Adrenal gland (tissue), 9 donors: ENCODE measurements at regions not wholly inside any gene's neighbourhood (a gene's known extent, or its start where the extent isn't known, plus 50 kb on each side); places are given as distances from the start of the nearest gene placed in this dataset.

ENCODE experiments used
- DNase-seq, 7 donors: peaks; one replicate each; pipeline ENCODE4 v3.0.0-alpha.2; 2019 to 2020
- H3K27ac ChIP-seq, 5 donors: fragments of 200-600 bp; sonication (generic) in 4 of 5; 1 replicate in 3 of 5; 2 replicates in 2 of 5; pipeline versions ENCODE4 v1.5.1 to v1.8.0; 2016 to 2020; ENCODE audit warnings: mild to moderate bottlenecking in 1 of 5
- H3K27me3 ChIP-seq: fragments of 200-600 bp; 2 replicates; pipeline ENCODE4 v1.8.0; 2021
- H3K36me3 ChIP-seq, 2 donors: fragments of 200-600 bp; replicated peaks in 1 of 2; 1 replicate in 1 of 2; 2 replicates in 1 of 2; pipeline versions ENCODE4 v1.5.1 to v1.8.0; 2018 to 2022
- H3K4me1 ChIP-seq, 2 donors: fragments of 200-600 bp; replicated peaks in 1 of 2; 1 replicate in 1 of 2; 2 replicates in 1 of 2; pipeline versions ENCODE4 v1.5.1 to v1.8.0; 2018 to 2021
- H3K4me3 ChIP-seq, 4 donors: fragments of 200-600 bp; sonication (generic) in 3 of 4; one replicate each; pipeline ENCODE4 v1.5.1; 2016 to 2018
- H3K9me3 ChIP-seq, 3 donors: fragments of 200-600 bp; sonication (generic) in 1 of 3; replicated peaks in 1 of 3; 1 replicate in 2 of 3; 2 replicates in 1 of 3; pipeline versions ENCODE4 v1.5.1 to v1.8.0; 2016 to 2021
- CTCF ChIP-seq, 6 experiments: fragments of 450-650 bp in 4 of 6; fragments of 200-600 bp in 2 of 6; sonication (generic) in 1 of 6; IDR thresholded peaks; 1 replicate in 5 of 6; 2 replicates in 1 of 6; pipeline versions ENCODE4 v1.5.1 to v1.8.0; 2016 to 2021; ENCODE audit warnings: antibody characterized with exemption in 6 of 6, mild to moderate bottlenecking in 2 of 6, moderate library complexity in 1 of 6
- POLR2A ChIP-seq, 2 donors: fragments of 450-650 bp; IDR thresholded peaks; one replicate each; pipeline ENCODE4 v1.6.1; 2017; ENCODE audit warnings: antibody characterized with exemption in 2 of 2, mild to moderate bottlenecking in 2 of 2, moderate library complexity in 1 of 2
- WGBS, 4 donors: extraction: QIAGEN DNeasy Blood & Tissue Kit in 2 of 4; methylation state at CpG; one replicate each; pipeline versions ENCODE4 v1.1.5 to v1.1.7; 2013 to 2017; 5-methylcytosine and 5-hydroxymethylcytosine counted together
- intact Hi-C, 2 donors: fragments of 100-400 bp; cut with DNase I; formaldehyde crosslinking; loops; one replicate each; pipeline versions ENCODE4 v1.14.1 to v1.15.0; 2022 to 2023
- donor health status: healthy with polysubstance abuse.
- donor health status: Bipolar disorder and iron deficiency.
- donor health status: DM: yes; HTN: yes; CAD: no.
- donor health status: DM: no; HTN: no; CAD: no.
- donor health status: DM: no; HTN: no; CAD: no.

GRCh38 chr1:166673722-166674121 lies 165.6 kb upstream of the POGK start:
- WGBS, 4 donors = 57 to 77% (median 67%) methylated on average over 2 of the region's 2 CpGs
- Histone ChIP-seq H3K27me3 (no peaks in the 10 kb centered on the region), H3K9me3 (no peaks in the 10 kb centered on the region), H3K4me3 (no peak overlapping the region), H3K36me3 (no peaks in the 10 kb centered on the region), H3K27ac (no peak overlapping the region), H3K4me1 (no peaks in the 10 kb centered on the region)
- DNase-seq = no peak
- intact Hi-C loops = no loop called here
- TF ChIP-seq POLR2A (IDR thresholded peaks at IDR 0.05) (no peak), CTCF (IDR thresholded peaks at IDR 0.05) (no peak)

- DNase-seq = no peak
- Histone ChIP-seq H3K4me3 (no peak overlapping the region), H3K36me3 (no peaks in the 10 kb centered on the region), H3K4me1 (no peaks in the 10 kb centered on the region), H3K27ac (no peak overlapping the region), H3K9me3 (no peaks in the 10 kb centered on the region), H3K27me3 (no peaks in the 10 kb centered on the region)
- 63 to 74% (median 73%) methylated on average over 5 of the region's 5 CpGs for WGBS, 4 donors
- intact Hi-C loops = no loop called here
- TF ChIP-seq POLR2A (IDR thresholded peaks at IDR 0.05) (no peak), CTCF (IDR thresholded peaks at IDR 0.05) (no peak)
These were observed 164.1 kb upstream of the POGK start for GRCh38 chr1:166675213-166675612.

DNA sequence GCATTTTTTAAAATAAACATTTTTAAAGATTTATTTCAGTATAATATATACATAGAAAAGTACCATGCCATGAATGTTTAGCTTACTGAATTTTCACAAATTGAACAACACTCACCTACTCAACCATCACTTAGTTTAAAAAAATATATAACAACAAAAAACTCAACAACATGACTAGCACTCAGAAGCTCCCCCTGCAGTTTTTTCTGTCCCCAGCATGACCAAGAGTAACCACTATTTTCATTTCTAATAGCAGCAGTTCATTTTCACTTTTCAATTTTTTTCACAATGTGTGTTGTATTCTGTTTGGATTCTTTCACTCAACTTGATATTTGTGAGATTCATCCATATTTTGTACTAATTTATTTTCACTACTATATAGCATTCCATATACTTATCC lies 162.3 kb upstream of the POGK start:
- TF ChIP-seq POLR2A (IDR thresholded peaks at IDR 0.05) (no peak), CTCF (IDR thresholded peaks at IDR 0.05) (no peak)
- Histone ChIP-seq H3K36me3 (no peaks in the 10 kb centered on the region), H3K4me3 (no peak overlapping the region)

DNA sequence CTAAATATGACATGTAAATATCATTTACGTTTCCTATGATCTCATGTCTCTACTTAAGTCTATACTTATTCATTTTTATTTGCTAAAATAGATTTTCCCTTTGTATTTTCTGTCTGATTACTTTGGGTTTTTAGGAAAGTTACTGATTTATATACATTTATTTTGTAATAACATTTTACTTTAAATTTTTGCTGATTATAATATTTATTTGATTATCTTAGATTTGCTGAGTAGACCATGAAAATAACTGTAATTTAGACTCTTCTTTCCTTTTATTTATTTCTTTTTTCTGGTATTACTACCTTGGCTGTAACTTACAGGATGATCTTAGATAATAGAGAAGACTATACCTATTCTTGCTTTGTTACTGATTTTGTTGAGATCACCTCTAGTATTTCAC lies 159.9 kb upstream of the POGK start:
- Histone ChIP-seq H3K27ac (no peak overlapping the region), H3K27me3 (no peaks in the 10 kb centered on the region), H3K36me3 (no peaks in the 10 kb centered on the region), H3K9me3 (no peaks in the 10 kb centered on the region), H3K4me1 (no peaks in the 10 kb centered on the region), H3K4me3 (no peak overlapping the region)
- WGBS, 4 donors = 61 to 74% (median 70%) methylated on average over 1 of the region's 1 CpG
- DNase-seq = no peak
- intact Hi-C loops = no loop called here
- no peak for TF ChIP-seq POLR2A (IDR thresholded peaks at IDR 0.05)
- TF ChIP-seq CTCF (IDR thresholded peaks at IDR 0.05) = no peak

More for the DNA sequence above, 162.3 kb upstream of the POGK start:
- no peaks in the 10 kb centered on the region for H3K9me3 ChIP-seq
- no peaks in the 10 kb centered on the region for H3K4me1 ChIP-seq
- intact Hi-C loops = no loop called here
- no peak overlapping the region for H3K27ac ChIP-seq
- H3K27me3 ChIP-seq = no peaks in the 10 kb centered on the region
- DNase-seq = no peak
